ENCODE measurements at regions not wholly inside any gene's neighbourhood (a gene's known extent, or its start where the extent isn't known, plus 50 kb on each side); places are given as distances from the start of the nearest gene placed in this dataset.

- DNase-seq = no peak
Measured at GRCh38 chr5:30845194-30845593, 348.3 kb upstream of the CDH6 start.

DNA sequence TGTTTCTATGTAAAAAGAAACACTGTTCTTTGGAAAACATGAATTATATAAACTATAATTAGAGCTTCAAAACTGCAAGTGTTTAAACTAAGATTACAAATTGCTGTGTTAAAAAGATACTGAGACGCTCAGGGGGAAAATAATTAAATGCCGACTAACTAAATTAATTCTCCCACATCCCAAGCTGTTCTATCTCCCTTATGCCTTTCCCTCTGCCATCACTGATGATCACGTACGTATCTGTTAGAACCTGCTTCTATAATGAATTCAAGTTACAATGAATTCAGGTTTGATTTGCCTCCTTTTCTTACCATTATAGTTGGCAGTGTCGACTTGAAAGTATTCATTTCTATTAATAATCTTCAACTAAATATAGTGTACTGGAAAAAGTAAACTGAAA is 349.9 kb upstream of the CDH6 start:
- no peak for DNase-seq

GRCh38 chr5:30839956-30840355 is 353.5 kb upstream of the CDH6 start:
- no peak for DNase-seq

- no peak for DNase-seq
Measured at GRCh38 chr5:30838936-30839496, 354.5 kb upstream of the CDH6 start.

GRCh38 chr5:30832519-30832918 is 361.0 kb upstream of the CDH6 start:
- DNase-seq = no peak

- no peak for DNase-seq
Measured at GRCh38 chr5:30831605-30832004, 361.9 kb upstream of the CDH6 start.

DNA sequence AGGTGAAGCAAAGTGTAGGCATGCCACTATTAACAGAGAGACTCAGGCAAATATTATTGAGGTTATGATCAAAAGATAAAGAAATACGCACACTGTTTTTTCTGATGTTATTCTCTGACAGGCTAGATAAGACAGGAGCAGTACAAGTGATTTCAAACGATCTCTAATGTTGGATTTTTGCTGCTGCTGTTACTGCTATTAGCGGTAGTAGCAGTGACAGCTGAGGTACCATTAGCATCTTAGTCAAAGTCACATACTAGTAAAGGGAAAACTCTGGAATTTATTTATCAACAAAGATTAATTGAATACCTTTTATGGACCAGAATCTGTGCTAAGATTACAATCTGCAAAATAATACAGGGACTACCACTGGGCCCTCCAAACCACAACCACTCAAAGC is 362.4 kb upstream of the CDH6 start:
- no peak for DNase-seq

DNA sequence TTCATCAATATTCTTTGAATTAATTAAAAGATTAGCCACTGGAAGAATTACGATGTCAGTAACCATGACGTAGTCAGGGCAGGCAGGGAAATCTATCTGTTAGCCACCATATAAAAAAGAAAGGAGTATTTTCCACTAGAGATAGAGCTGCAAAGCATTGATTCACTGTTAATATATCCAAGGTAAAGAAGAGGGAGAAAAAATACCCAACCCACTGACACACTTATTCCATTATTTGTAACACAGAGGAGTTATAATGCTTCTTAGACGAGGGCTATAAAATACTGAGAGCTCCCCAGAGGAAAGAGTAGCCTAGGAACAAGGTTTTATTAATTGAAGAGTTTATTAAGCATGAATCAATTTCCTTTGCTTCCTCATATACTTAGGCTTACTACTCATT is 382.2 kb upstream of the CDH6 start:
- DNase-seq = no peak

DNA sequence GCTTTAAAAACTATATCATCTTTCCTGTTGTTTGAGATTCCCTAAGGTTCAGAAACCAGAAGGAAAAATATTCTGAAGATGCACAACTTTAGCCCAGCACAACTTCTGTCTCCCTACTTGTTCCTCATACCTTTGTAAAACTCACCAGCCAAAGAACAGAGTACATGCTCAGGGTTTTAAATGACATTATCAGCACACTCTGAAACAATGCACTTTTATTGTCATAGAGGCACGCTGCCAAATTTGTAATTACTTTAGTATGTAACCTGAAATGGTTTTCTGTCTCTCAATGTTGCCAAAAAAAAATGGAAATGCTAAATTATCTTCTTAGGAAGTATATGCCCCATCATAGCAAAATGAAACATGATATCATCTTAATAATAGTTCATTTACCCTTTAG is 383.6 kb upstream of the CDH6 start:
- DNase-seq = no peak

DNA sequence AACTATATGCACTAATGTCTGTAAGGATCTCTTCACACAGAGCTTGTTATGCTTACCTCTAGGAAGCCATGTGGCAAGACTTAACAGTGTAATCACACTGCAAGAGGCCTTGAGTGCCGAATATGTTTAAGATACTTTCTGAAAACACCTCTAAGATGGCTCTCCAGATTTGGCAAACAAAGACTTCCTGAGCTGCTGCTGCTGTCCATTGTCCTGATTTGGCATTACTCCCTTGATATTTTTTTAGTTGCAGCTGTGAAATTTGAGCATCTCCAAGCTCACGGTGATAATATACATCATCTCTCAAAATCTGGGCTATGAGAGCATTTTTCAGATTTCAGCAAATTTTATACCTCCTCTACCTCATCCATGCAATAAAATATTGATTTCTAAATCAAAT is 384.5 kb upstream of the CDH6 start:
- no peak for DNase-seq

GRCh38 chr5:30804739-30805505 is 388.6 kb upstream of the CDH6 start:
- no peak for DNase-seq

DNA sequence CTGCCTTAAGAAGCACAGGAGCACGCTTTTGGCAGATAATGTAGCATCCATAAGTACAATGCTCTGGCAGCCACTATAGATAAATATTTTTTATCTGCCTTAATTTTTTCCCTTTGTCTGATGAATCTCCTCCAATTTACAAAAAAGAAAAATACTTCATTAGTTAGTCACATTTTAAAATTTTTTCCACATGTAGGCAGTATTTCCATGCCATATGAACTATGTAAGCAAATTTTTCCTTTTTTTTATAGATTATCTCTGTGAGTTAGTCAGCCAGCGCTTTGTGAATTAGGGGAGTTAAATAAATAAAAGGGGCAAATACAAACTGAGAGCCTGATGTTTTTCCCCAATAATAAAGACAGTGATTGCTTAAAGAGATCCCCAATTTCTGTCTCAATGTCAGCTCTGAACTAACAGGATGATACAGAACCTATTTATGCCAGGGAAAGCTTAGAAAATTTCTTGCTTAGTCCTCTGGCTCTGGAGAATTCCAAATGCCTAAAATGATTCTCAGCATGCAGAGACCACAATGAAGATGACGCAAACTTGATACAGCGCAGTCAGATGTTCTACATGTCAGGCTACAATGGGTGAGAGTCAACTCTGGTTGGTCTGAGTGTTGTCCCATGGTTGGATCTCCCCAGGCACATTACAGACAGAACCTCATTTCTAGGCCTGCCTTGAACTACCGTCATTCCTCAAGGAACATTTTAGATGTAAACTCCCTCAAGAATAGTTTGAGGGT is 390.4 kb upstream of the CDH6 start:
- no peak for DNase-seq

- DNase-seq = no peak
Measured at GRCh38 chr5:30781643-30782042, 411.8 kb upstream of the CDH6 start.

- DNase-seq = no peak
Measured at GRCh38 chr5:30768056-30768690, 425.3 kb upstream of the CDH6 start.

GRCh38 chr5:30765706-30766105 is 427.8 kb upstream of the CDH6 start:
- no peak for DNase-seq

- no peak for DNase-seq
Measured at GRCh38 chr5:30765227-30765626, 428.3 kb upstream of the CDH6 start.

DNA sequence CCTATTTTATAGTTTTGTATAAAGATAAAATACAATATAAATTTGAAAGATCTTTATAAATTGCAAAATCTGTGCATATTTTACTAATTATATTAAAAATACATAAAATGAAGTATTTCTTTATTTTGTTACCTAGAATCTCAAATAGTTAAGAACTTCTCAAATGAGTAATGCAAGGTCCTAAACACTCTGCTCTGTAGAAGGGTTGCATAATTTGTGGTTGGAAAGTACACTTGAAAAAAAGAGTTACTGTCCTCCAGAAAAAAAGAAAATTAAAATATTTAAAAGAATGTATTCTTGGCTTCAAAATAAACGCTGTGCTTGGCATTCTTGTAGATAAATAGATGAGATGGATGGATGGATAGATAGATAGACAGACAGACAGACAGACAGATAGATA is 428.8 kb upstream of the CDH6 start:
- no peak for DNase-seq

DNA sequence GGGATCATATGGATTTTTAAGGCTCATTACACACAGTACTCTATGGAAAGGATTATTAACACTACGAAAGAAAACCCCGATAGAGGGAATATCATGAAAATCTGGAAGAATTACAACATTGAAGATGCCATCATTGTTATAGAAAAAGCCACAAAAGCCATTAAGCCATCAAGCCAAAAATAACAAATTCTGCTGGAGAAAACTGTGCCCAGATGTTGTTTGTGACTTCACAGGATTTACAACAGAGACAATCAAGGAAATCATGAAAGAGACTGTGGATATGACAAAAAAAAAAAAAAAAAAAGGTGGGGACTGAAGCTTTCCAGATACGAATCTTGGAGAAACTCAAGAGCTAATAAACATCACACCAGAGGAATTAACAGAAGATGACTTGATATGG is 433.8 kb upstream of the CDH6 start:
- DNase-seq = no peak

DNA sequence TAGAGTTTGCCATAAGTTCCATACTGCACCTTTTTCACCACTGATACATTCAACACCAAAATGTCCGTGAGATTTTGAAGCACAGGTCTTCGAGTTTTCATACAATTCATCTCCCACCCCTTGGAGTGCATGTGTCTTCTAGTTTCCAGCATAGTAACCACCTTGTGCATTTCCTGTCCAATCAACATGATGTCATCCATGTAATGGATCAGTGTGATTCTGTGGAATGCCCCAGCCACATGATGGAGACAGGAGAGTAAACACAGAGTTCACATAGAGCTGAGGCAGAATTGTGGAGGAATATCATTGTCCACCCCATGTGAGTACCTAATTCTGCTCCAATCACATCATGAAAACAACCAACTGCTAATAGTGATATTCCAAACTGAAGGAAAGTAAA is 441.5 kb upstream of the CDH6 start:
- no peak for DNase-seq

DNA sequence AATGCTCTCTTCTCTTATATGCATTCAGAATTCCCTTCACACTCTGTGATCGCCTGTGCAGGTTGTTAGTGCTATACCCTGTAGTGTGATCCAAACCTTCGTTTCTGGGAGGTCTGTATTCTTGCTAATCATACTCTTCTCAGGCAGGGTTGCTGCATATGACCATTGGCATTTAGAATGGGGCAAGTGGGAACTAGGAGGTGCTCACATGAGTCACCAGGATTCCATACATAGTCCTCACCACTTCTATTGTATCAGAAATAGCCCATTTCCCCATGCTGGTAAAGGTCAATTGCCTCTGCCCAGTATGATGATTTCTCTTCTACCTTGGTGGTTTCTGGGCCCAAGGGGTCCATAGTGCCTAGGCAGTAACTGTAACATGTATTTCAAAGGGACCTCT is 443.5 kb upstream of the CDH6 start:
- no peak for DNase-seq

- no peak for DNase-seq
Measured at GRCh38 chr5:30747412-30747811, 446.1 kb upstream of the CDH6 start.

GRCh38 chr5:30736669-30737068 is 456.8 kb upstream of the CDH6 start:
- no peak for DNase-seq

DNA sequence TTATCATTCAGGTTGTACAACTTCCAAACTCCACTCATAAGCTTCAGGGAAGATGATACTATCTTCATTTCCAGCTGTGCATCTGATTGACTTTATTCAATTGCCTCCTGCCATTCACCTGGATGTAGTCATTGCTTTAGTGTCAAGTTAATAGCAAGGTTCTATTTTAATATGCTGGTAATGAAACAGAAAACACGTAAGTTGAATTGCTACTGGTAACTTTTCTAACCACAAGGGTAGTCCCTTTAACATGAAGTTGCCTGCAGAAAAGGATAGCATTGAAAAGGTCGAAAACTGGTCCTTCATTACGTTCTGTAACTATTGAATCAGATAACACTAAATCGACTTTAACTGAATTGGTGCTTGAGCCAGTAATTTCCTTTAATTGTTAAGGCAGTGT is 459.4 kb upstream of the CDH6 start:
- no peak for DNase-seq

DNA sequence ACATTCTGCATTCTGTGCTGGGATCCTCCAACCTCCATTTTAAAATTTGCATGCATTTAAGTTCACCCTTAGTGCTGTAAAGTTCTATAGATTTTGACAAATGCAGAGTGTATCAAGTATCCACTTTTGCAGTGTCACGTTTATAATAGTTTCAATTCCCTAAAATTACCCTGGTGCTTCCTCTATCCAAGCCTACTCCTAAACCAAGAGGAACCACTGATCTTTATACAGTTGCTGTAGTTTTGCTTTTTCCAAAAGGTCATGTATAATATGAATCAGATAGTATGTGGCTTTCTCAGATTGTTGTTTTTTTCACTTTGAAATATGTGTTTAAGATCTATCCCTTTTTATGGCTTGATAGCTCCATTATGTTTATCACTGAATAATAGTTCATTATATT is 468.4 kb upstream of the CDH6 start:
- no peak for DNase-seq
